Colonic mucosa (tissue), 4 donors: ENCODE measurements at regions not wholly inside any gene's neighbourhood (a gene's known extent, or its start where the extent isn't known, plus 50 kb on each side); places are given as distances from the start of the nearest gene placed in this dataset.

ENCODE experiments used
- DNase-seq: peaks from one replicate; pipeline ENCODE4 v3.0.0-alpha.2; 2020
- H3K27ac ChIP-seq: fragments of 200-600 bp; one replicate; pipeline ENCODE4 v1.8.0; 2021
- H3K27me3 ChIP-seq: fragments of 200-600 bp; one replicate; pipeline ENCODE4 v1.8.0; 2021
- H3K36me3 ChIP-seq: fragments of 200-600 bp; one replicate; pipeline ENCODE4 v1.8.0; 2021
- H3K4me1 ChIP-seq: fragments of 200-600 bp; one replicate; pipeline ENCODE4 v1.8.0; 2021; ENCODE audit warnings: mild to moderate bottlenecking
- H3K4me3 ChIP-seq: fragments of 200-600 bp; one replicate; pipeline ENCODE4 v1.8.0; 2021
- H3K9ac ChIP-seq, 2 donors: one replicate each; pipeline ENCODE4 v1.7.0; 2013; ENCODE audit warnings: control low read depth in 2 of 2, low read depth in 2 of 2, low read length in 2 of 2
- H3K9me3 ChIP-seq: fragments of 200-600 bp; one replicate; pipeline ENCODE4 v1.8.0; 2021
- intact Hi-C: fragments of 100-400 bp; cut with DNase I; formaldehyde crosslinking; loops from one replicate; pipeline ENCODE4 v1.14.1; 2022
- TF ChIP-seq, protein P1 (sequence below): fragments of 200-600 bp; IDR thresholded peaks from one replicate; pipeline ENCODE4 v1.8.0; 2022; ENCODE audit warnings: antibody characterized with exemption, mild to moderate bottlenecking
- donor health status: healthy.
- donor health status: DM: no; HTN: no; CAD: no.
- donor health status: DM: no; HTN: no; CAD: no.

DNA sequence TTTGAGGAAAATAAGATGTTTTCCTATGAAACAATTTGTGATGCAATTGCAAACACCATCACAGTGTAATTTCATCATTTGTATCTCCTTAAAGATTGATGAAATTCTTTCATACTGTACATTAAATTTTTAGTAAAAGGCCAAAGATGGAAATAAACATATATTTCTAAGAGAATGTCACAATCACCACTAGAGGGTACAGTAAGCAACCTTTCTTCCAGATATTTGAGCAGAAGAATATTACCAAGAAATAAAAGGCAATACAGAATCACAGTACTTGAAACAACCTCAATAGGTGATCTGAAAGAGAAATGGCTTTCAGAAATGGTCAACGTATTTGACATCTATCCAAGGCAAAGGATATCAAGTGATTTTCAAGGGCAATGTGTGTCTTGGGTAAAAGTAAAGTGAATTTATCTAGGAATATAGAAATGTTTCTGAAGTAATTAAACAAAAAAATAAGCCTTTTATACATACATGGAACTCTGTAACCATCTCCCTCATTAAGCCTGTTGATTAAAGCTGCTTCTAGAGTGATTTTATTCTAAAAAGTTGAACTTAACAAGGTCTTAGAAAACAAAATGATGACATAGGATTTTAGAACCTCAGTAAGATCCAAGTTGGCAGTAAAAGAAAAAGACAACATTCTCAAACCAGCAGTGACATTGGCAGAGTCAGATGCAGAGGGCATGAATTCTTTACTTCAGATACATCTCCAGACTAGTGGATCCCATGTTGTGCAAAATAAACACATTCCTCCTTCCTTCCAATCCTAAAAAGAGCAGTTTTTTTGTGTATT, 90.3 kb upstream of the SESTD1 start:
- intact Hi-C loops = no loop called here
- Histone ChIP-seq H3K4me1 (no peaks in the 10 kb centered on the region), H3K9ac (no peak overlapping the region), H3K27ac (no peak overlapping the region), H3K9me3 (no peaks in the 10 kb centered on the region), H3K27me3 (no peaks in the 10 kb centered on the region), H3K36me3 (no peaks in the 10 kb centered on the region), H3K4me3 (no peak overlapping the region)
- no peak for DNase-seq
- TF ChIP-seq, protein P1, sequence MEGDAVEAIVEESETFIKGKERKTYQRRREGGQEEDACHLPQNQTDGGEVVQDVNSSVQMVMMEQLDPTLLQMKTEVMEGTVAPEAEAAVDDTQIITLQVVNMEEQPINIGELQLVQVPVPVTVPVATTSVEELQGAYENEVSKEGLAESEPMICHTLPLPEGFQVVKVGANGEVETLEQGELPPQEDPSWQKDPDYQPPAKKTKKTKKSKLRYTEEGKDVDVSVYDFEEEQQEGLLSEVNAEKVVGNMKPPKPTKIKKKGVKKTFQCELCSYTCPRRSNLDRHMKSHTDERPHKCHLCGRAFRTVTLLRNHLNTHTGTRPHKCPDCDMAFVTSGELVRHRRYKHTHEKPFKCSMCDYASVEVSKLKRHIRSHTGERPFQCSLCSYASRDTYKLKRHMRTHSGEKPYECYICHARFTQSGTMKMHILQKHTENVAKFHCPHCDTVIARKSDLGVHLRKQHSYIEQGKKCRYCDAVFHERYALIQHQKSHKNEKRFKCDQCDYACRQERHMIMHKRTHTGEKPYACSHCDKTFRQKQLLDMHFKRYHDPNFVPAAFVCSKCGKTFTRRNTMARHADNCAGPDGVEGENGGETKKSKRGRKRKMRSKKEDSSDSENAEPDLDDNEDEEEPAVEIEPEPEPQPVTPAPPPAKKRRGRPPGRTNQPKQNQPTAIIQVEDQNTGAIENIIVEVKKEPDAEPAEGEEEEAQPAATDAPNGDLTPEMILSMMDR = no peak

DNA sequence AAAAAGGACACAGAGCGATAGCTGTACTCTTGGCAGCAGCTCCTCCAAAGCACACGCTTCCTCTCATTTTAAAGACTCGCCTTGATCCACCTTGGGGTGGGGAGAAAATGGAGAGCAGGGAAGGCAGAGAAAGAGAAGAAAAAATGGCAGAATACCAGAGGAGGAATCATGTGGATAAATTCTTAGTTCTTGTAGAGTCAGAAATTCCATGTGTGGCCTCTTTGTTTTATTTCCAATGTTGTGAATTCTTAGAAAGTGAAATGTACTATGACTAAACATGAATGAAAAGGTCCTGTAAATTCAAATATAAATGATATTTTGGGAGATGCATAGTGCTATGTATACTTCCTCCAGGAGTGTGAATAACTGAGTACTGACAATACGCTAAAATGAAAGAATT, 89.7 kb upstream of the SESTD1 start:
- Histone ChIP-seq H3K27ac (no peak overlapping the region), H3K9me3 (no peaks in the 10 kb centered on the region), H3K4me3 (no peak overlapping the region), H3K4me1 (no peaks in the 10 kb centered on the region), H3K27me3 (no peaks in the 10 kb centered on the region), H3K36me3 (no peaks in the 10 kb centered on the region), H3K9ac (no peak overlapping the region)
- TF ChIP-seq, protein P1 = no peak
- no peak for DNase-seq
- intact Hi-C loops = no loop called here

DNA sequence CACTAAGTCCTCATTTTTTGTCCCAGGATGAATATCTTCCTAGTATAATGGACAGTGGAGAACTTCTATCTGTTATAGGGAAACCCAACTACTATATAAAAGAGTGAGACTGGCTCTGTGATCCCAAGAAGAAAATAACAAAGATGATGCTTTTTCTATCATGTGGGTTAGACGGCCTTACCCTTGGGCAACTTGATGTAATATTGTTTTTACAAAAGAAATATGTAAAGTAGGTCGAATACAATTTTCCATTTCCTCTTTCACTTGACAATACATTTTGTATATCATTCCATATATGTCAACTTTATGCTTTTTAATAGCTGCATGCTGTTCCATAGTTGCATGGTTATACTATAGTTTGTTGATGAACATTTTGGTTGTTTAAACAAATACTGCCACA, 87.5 kb upstream of the SESTD1 start:
- H3K36me3 ChIP-seq = no peaks in the 10 kb centered on the region
- DNase-seq = no peak
- H3K27ac ChIP-seq = no peak overlapping the region
- no peaks in the 10 kb centered on the region for H3K9me3 ChIP-seq
- intact Hi-C loops = no loop called here
- no peaks in the 10 kb centered on the region for H3K27me3 ChIP-seq
- no peak overlapping the region for H3K9ac ChIP-seq
- TF ChIP-seq, protein P1 = no peak
- H3K4me1 ChIP-seq = no peaks in the 10 kb centered on the region
- no peak overlapping the region for H3K4me3 ChIP-seq

DNA sequence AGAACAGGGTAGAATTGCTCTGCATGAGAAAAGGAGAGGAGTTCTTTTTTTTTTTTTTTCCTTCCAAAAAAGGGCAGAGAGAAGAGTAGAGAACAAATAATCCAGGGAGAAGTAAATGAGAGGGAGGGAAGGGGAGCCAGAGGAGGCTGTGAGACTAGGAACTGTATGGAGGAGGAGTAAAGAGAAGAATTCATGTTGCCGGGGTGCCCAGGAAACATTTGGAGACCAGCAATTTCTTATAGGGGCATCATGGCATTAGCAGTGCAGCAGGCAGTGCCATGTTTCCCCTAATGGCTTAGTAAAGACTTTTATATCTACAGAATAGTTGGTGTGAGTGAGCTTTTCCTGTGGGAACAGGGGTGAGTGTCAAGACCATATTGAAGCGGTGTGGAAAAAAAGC, 86.4 kb upstream of the SESTD1 start:
- TF ChIP-seq, protein P1 = no peak

DNA sequence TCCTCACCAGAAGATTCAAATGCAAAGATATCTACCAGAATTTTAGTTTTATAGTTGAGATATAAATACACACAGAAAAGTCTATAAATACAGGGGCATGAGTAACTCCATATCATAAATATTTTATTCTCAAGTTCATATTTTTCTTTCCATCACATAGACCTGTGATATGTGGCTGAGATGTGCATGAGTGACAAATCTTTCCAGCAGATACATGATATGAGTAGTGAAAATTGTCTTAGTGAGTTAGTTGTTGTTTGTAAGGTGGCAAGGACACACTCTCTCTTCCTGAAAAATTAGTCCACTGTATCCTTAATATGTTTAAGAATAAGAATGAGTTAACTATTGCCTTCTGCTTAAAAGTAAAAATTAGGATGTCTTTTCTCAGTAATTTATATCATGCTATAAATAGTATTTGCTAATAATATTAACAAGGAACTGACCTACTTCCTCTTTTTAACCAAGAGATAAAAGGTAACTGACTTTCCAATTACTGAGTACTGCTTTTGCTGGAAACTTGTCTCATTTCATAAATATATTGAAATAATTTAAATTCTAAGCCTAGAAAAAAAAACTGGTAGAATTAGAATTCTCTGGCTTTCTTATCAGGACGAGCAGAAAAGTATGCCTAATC, 85.2 kb upstream of the SESTD1 start:
- H3K27ac ChIP-seq = no peak overlapping the region
- H3K36me3 ChIP-seq = no peaks in the 10 kb centered on the region
- H3K4me3 ChIP-seq = no peak overlapping the region
- TF ChIP-seq, protein P1 = no peak
- no peaks in the 10 kb centered on the region for H3K9me3 ChIP-seq
- no peaks in the 10 kb centered on the region for H3K27me3 ChIP-seq
- intact Hi-C loops = loop anchor here (10.0 kb wide), 1 partner anchor 125 kb away; no protein-coding TSS in a partner anchor
- DNase-seq = no peak
- no peak overlapping the region for H3K9ac ChIP-seq
- H3K4me1 ChIP-seq = no peaks in the 10 kb centered on the region

More for the DNA sequence above, 86.4 kb upstream of the SESTD1 start:
- H3K4me3 ChIP-seq = no peak overlapping the region
- H3K36me3 ChIP-seq = no peaks in the 10 kb centered on the region
- no peak for DNase-seq
- no peaks in the 10 kb centered on the region for H3K4me1 ChIP-seq
- H3K27ac ChIP-seq = no peak overlapping the region
- H3K9ac ChIP-seq = no peak overlapping the region
- no peaks in the 10 kb centered on the region for H3K27me3 ChIP-seq
- no peaks in the 10 kb centered on the region for H3K9me3 ChIP-seq
- intact Hi-C loops = no loop called here
